Large intestine (tissue), 3 donors: ENCODE measurements at regions not wholly inside any gene's neighbourhood (a gene's known extent, or its start where the extent isn't known, plus 50 kb on each side); places are given as distances from the start of the nearest gene placed in this dataset.
"Not testable (repeated sequence)": the region's sequence is repeated elsewhere in the genome, so short reads cannot be mapped to it uniquely, and the experiment has no call there.

ENCODE experiments used
- DNase-seq, 2 donors: peaks; one replicate each; pipeline versions ENCODE4 v3.0.0 to v3.0.0-alpha.2; 2013
- H3K27ac ChIP-seq: one replicate; pipeline ENCODE4 v1.5.1; 2013; ENCODE audit warnings: low read length
- H3K27me3 ChIP-seq: 2 replicates; pipeline ENCODE4 v1.6.1; 2013; ENCODE audit warnings: low read length; ENCODE audit not compliant: control insufficient read depth, insufficient read depth
- H3K36me3 ChIP-seq: 2 replicates; pipeline ENCODE4 v1.6.1; 2013; ENCODE audit warnings: low read length; ENCODE audit not compliant: control insufficient read depth, insufficient read depth
- H3K4me1 ChIP-seq: one replicate; pipeline ENCODE4 v1.6.1; 2013; ENCODE audit warnings: low read length; ENCODE audit not compliant: control insufficient read depth, insufficient read depth
- H3K4me3 ChIP-seq: one replicate; pipeline ENCODE4 v1.5.1; 2013; ENCODE audit warnings: low read length
- H3K9me3 ChIP-seq: one replicate; pipeline ENCODE4 v1.6.1; 2013; ENCODE audit warnings: mild to moderate bottlenecking, low read depth, low read length, moderate library complexity; ENCODE audit not compliant: control insufficient read depth
- WGBS: methylation state at CpG from one replicate; pipeline ENCODE4 v1.1.5; 2013; ENCODE audit warnings: low lambda C conversion rate; ENCODE audit not compliant: insufficient coverage; 5-methylcytosine and 5-hydroxymethylcytosine counted together

DNA sequence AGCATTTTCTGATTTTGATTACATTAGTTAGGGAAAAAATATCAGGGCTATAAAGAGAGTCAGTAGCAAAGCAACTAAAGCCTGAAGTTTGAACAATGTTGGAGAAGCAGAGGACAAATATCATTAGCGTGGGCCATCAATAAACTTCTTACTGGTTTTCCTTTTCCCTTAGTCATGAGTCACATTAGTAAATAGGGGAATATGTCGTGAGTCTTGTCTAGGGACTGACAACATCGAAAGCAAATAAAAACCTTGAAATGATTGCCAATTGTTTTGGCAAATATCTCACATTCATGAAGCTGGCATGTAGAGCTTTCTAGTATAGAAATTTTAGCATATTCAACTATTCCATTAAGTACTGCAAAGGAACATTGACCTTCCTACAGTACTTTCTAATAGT lies 806.0 kb upstream of the SORCS1 start:
- no CpG with 5 or more reads among the region's 3 CpGs for WGBS
- H3K27ac ChIP-seq = no peak overlapping the region
- DNase-seq = no peak
- H3K36me3 ChIP-seq = no peaks in the 10 kb centered on the region
- no peaks in the 10 kb centered on the region for H3K9me3 ChIP-seq
- H3K4me1 ChIP-seq = no peaks in the 10 kb centered on the region
- no peak overlapping the region for H3K4me3 ChIP-seq
- no peaks in the 10 kb centered on the region for H3K27me3 ChIP-seq

DNA sequence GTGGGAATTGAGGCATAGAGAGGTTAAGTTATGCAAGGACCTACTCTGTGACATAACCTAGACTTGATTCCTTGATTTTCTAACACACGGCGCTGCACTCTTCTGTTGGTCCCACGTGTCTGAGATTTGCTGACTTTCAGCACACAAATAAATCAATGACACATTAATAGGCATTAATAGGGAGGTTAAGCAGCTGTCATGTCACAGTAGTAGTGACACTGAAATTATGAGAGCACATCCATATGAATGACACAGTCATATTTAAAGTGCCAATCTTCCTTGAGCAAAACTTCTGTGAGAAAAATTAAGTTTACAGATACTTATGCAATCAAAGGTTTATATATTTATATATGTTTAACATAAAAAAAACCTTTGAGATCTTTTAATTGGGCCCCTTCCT lies 805.4 kb upstream of the SORCS1 start:
- no peaks in the 10 kb centered on the region for H3K9me3 ChIP-seq
- no peak for DNase-seq
- no peak overlapping the region for H3K4me3 ChIP-seq
- H3K27me3 ChIP-seq = no peaks in the 10 kb centered on the region
- WGBS = no CpG with 5 or more reads among the region's 3 CpGs
- no peaks in the 10 kb centered on the region for H3K36me3 ChIP-seq
- no peak overlapping the region for H3K27ac ChIP-seq
- no peaks in the 10 kb centered on the region for H3K4me1 ChIP-seq

DNA sequence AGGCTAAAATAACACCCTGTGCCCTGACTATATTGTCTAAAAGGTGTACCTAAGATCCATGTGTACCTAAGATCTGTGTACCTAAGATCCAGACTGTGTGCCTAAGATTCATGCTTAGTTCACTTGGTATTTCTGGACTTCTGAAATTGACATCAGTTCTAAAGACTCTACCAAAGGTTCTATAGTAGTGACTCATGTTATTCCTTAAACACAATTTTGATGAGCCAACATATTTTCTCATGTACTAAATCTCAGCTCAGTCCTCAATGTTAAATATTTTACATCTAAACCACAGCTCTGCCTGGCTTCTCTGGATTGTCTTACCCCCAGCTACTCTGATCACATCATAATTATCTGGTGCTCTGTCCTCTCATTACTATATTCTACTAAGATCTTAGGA lies 802.3 kb upstream of the SORCS1 start:
- Histone ChIP-seq H3K27me3 (no peaks in the 10 kb centered on the region), H3K4me3 (no peak overlapping the region), H3K27ac (no peak overlapping the region), H3K4me1 (no peaks in the 10 kb centered on the region), H3K36me3 (no peaks in the 10 kb centered on the region), H3K9me3 (no peaks in the 10 kb centered on the region)
- no peak for DNase-seq

DNA sequence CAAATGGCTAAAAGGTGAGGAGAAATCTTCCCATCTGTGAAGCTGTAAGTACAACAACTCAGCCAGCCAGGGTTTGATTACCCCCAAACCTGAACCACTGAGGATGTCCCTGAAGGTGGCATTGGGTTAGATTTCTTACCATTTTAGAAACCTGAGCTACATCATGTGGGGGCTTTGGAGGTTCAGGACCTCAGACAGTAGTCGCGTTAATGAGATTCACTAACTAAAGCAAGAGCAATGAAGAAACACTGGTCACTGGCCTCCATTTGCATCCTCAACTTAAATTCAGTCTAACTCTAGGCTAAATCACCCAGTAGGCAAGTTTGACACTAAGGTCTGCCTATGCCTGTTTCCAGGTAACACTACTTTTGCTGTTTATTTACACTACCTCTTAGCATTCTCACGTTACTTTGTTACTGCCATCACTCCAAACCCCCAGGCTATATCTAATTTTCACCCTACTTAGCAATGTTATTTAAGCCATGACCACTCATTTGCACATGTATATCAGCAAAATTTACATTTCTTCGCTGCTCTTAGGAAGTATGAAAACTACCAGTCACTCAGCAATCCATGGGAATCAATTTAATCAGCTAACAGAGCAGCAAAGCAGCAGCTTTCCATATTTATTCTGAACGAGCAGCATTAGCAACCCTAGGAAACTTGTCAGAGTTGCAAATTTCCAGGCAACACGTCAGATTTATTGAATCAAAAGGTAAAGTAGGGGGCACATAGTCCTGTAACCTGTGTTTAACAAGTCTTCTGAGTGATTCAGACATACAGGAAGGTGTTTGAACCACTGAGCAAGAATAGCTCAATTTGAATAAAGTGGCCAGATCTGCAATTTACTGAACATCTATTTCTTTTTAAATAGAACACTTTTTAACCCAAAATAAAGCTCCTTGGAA lies 788.4 kb upstream of the SORCS1 start:
- DNase-seq = no peak
- WGBS = 17% methylated on average over 2 of the region's 6 CpGs
- H3K4me1 ChIP-seq = no peaks in the 10 kb centered on the region
- H3K9me3 ChIP-seq = peaks cover 7% of the 10 kb centered on the region
- H3K27me3 ChIP-seq = no peaks in the 10 kb centered on the region
- H3K4me3 ChIP-seq = no peak overlapping the region
- H3K27ac ChIP-seq = no peak overlapping the region
- H3K36me3 ChIP-seq = no peaks in the 10 kb centered on the region

DNA sequence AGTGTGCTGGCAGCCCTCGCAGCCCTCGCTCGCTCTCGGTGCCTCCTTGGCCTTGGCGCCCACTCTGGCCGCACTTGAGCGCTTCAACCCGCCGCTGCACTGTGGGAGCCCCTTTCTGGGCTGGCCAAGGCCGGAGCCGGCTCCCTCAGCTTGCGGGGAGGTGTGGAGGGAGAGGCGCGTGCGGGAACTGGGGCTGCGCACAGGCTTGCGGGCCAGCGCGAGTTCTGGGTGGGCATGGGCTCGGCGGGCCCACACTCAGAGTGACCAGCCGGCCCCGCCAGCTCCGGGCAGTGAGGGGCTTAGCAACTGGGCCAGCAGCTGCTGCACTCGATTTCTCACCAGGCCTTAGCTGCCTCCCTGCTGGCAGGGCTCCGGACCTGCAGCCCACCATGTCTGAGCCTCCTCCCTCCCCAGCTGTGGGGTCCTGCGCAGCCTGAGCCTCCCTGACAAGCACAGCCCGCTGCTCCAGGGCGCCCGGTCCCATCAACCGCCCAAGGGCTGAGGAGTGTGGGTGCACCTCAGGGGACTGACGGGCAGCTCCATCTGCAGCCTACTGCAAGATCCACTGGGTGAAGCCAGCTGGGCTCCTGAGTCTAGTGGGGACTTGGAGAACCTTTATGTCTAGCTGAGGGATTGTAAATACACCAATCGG lies 786.0 kb upstream of the SORCS1 start:
- H3K4me1 ChIP-seq, H3K9me3 ChIP-seq, H3K36me3 ChIP-seq, H3K4me3 ChIP-seq, H3K27me3 ChIP-seq, H3K27ac ChIP-seq, DNase-seq: not testable (repeated sequence)
- no CpG with 5 or more reads among the region's 33 CpGs for WGBS

DNA sequence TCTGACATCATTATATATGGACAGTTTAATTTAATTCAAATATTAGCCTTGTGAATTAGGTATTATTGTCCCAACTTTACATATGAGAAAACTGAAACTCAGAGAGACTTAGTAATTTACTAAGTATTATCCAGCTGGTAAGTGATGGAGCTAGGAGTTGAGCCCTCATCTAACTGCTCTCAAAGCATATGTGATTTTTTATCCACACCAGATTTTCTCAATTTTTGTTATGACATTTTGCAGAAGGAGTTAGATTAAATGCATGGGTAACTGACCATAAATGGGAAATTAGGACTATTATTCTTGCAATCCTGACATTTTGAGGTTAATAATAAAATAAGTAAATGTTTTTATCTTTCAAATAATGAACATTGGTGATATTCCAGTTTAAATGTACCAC lies 778.3 kb upstream of the SORCS1 start:
- Histone ChIP-seq H3K27ac (no peak overlapping the region), H3K27me3 (no peaks in the 10 kb centered on the region), H3K36me3 (no peaks in the 10 kb centered on the region), H3K9me3 (no peaks in the 10 kb centered on the region), H3K4me1 (no peaks in the 10 kb centered on the region), H3K4me3 (no peak overlapping the region)
- DNase-seq = no peak

DNA sequence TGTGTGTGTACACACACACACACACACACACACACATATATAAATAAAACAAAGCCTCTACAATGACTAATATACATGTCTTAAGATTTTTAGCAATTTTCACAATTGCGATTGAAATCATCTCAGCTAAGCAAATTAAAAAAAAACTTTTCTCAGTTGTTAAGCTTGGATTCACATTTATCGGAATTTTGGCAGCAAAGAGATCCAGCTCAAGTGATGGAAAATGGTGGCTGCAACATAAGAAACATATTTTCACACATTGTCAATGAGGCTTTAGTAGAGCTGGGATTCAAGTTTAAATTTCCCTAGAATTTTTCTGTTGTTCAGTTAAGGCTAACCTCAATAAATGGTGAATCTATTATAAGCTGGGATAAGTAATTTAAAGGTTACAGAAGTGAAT lies 768.6 kb upstream of the SORCS1 start:
- H3K27me3 ChIP-seq = no peaks in the 10 kb centered on the region
- H3K36me3 ChIP-seq = no peaks in the 10 kb centered on the region
- no peaks in the 10 kb centered on the region for H3K4me1 ChIP-seq
- H3K9me3 ChIP-seq = no peaks in the 10 kb centered on the region
- no peak overlapping the region for H3K4me3 ChIP-seq
- no CpG with 5 or more reads among the region's 2 CpGs for WGBS
- no peak overlapping the region for H3K27ac ChIP-seq
- DNase-seq = no peak

DNA sequence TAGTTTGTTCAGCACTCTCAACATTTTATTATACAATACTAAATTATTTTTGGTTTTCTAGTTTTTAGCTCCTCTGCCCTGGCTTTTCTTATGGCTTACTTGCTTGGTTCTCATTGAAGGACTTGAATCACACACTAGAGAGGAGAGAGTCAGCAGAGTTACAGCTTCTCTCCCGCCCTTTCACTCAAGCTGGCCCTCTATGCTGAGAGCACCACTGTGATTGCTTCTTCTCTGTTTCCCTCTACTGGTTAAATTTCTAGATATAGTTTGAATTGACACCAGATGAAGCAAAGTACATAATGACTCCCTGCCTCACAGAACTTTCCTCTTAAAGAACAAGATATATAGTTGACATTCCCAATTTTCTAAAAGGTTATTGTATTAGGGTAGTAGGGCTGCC lies 767.3 kb upstream of the SORCS1 start:
- no CpG with 5 or more reads among the region's 1 CpG for WGBS
- no peaks in the 10 kb centered on the region for H3K9me3 ChIP-seq
- no peak for DNase-seq
- H3K4me1 ChIP-seq = no peaks in the 10 kb centered on the region
- no peak overlapping the region for H3K4me3 ChIP-seq
- H3K27me3 ChIP-seq = no peaks in the 10 kb centered on the region
- H3K36me3 ChIP-seq = no peaks in the 10 kb centered on the region
- H3K27ac ChIP-seq = no peak overlapping the region

DNA sequence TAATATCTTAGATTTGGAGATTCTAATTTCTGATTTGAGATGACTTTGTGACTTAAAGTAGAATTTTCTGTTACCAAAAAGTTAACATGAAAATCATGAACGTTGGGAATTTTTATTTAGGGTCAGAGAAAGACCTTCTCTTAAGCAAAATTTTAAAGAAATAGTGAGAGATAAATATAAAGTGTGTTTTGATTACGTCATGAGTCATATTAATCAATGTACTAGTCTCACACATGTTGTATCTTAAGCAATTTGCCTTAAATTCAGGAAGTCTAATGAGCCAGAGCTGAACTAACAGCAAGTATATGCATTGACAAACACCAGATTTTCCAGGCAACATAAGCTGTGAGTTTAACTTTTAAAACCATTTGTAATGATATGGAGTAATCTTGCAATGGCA lies 765.5 kb upstream of the SORCS1 start:
- H3K4me1 ChIP-seq = no peaks in the 10 kb centered on the region
- no peak overlapping the region for H3K27ac ChIP-seq
- 83% methylated on average over 2 of the region's 2 CpGs for WGBS
- no peaks in the 10 kb centered on the region for H3K36me3 ChIP-seq
- DNase-seq = no peak
- H3K4me3 ChIP-seq = no peak overlapping the region
- no peaks in the 10 kb centered on the region for H3K27me3 ChIP-seq
- H3K9me3 ChIP-seq = no peaks in the 10 kb centered on the region

DNA sequence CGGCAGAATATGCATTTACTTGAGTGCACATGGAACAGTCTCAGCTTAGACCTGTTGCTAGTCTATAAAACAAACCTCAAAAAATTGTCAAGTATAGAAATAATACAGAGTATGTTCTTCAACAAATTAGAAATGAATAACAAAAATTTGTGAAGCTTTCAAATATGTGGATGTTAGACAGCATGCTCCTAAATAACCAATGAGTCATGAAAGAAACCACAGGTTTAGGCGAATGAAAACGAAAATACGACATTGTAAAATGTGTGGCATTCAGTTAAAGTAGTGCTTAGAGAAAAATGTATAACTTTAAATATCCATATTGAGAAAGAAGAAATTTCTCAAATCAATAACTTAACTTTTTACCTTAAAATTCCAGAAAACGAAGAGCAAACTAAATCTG lies 760.0 kb upstream of the SORCS1 start:
- WGBS = 88% methylated on average over 4 of the region's 5 CpGs
- Histone ChIP-seq H3K4me3 (no peak overlapping the region), H3K4me1 (no peaks in the 10 kb centered on the region), H3K9me3 (no peaks in the 10 kb centered on the region), H3K27me3 (no peaks in the 10 kb centered on the region), H3K27ac (no peak overlapping the region), H3K36me3 (no peaks in the 10 kb centered on the region)
- no peak for DNase-seq
